ENCODE measurements at regions not wholly inside any gene's neighbourhood (a gene's known extent, or its start where the extent isn't known, plus 50 kb on each side); places are given as distances from the start of the nearest gene placed in this dataset.
"Not testable (repeated sequence)": the region's sequence is repeated elsewhere in the genome, so short reads cannot be mapped to it uniquely, and the experiment has no call there.

DNA sequence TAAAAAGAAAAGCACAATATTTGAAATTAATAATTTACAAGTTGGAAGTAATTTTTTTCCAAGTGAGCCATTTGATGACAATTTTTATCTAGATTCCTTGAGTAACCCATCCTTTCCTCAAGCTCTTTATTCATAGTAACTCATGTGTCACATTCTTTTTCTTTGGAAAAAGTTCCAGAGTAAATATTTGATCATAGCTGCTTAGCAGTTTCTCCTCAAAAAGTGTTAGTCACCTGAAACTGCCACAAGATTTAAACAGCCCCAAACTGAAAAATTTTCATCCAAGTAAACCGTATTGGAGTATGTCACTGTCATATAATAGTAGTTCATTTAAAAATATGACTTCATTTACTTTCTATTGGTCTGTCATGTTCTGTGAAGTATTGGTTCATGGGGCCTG lies 94.6 kb upstream of the CASK start:
- no peak overlapping the region for H3K4me3 ChIP-seq (ENCODE audit: low read depth, low read length)
- H3K36me3 ChIP-seq (ENCODE audit: control insufficient read depth, insufficient read depth, low read length) = no peaks in the 10 kb centered on the region
- POLR2A ChIA-PET = no interaction called here
- DNase-seq (ENCODE audit: low read depth) = no peak
- TF ChIP-seq, protein P1, sequence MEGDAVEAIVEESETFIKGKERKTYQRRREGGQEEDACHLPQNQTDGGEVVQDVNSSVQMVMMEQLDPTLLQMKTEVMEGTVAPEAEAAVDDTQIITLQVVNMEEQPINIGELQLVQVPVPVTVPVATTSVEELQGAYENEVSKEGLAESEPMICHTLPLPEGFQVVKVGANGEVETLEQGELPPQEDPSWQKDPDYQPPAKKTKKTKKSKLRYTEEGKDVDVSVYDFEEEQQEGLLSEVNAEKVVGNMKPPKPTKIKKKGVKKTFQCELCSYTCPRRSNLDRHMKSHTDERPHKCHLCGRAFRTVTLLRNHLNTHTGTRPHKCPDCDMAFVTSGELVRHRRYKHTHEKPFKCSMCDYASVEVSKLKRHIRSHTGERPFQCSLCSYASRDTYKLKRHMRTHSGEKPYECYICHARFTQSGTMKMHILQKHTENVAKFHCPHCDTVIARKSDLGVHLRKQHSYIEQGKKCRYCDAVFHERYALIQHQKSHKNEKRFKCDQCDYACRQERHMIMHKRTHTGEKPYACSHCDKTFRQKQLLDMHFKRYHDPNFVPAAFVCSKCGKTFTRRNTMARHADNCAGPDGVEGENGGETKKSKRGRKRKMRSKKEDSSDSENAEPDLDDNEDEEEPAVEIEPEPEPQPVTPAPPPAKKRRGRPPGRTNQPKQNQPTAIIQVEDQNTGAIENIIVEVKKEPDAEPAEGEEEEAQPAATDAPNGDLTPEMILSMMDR (IDR thresholded peaks at IDR 0.05; ENCODE audit: insufficient read depth, low read depth, low read length) = no peak
- no peaks in the 10 kb centered on the region for H3K27me3 ChIP-seq (ENCODE audit: control insufficient read depth, insufficient read depth, low read length)
- CTCF ChIA-PET = no interaction called here

- no peaks in the 10 kb centered on the region for H3K27me3 ChIP-seq (ENCODE audit: control insufficient read depth, insufficient read depth, low read length)
- CTCF ChIA-PET = no interaction called here
- no peak for DNase-seq (ENCODE audit: low read depth)
- H3K36me3 ChIP-seq (ENCODE audit: control insufficient read depth, insufficient read depth, low read length) = no peaks in the 10 kb centered on the region
- TF ChIP-seq, protein P1 (IDR thresholded peaks at IDR 0.05; ENCODE audit: insufficient read depth, low read depth, low read length) = no peak
- no peak overlapping the region for H3K4me3 ChIP-seq (ENCODE audit: low read depth, low read length)
- POLR2A ChIA-PET = no interaction called here
Observed at GRCh38 chrX:42000836-42001235, 77.5 kb upstream of the CASK start.

GRCh38 chrX:41984628-41985027 lies 61.3 kb upstream of the CASK start:
- TF ChIP-seq, protein P1 (IDR thresholded peaks at IDR 0.05; ENCODE audit: insufficient read depth, low read depth, low read length) = no peak
- ChIA-PET CTCF (no interaction called here), POLR2A (no interaction called here)

GRCh38 chrX:41982953-41983352 lies 59.6 kb upstream of the CASK start:
- no peak for DNase-seq (ENCODE audit: low read depth)
- Histone ChIP-seq H3K36me3 (ENCODE audit: control insufficient read depth, insufficient read depth, low read length) (no peaks in the 10 kb centered on the region), H3K27me3 (ENCODE audit: control insufficient read depth, insufficient read depth, low read length) (no peaks in the 10 kb centered on the region), H3K4me3 (ENCODE audit: low read depth, low read length) (no peak overlapping the region)
- POLR2A ChIA-PET = no interaction called here
- TF ChIP-seq, protein P1 (IDR thresholded peaks at IDR 0.05; ENCODE audit: insufficient read depth, low read depth, low read length) = no peak
- CTCF ChIA-PET = no interaction called here

More at GRCh38 chrX:41984628-41985027, 61.3 kb upstream of the CASK start:
- peak; percentile 4 for DNase-seq (ENCODE audit: low read depth)
- no peaks in the 10 kb centered on the region for H3K36me3 ChIP-seq (ENCODE audit: control insufficient read depth, insufficient read depth, low read length)
- H3K27me3 ChIP-seq (ENCODE audit: control insufficient read depth, insufficient read depth, low read length) = no peaks in the 10 kb centered on the region
- H3K4me3 ChIP-seq (ENCODE audit: low read depth, low read length) = no peak overlapping the region

- ChIA-PET CTCF (no interaction called here), POLR2A (no interaction called here)
- no peak for DNase-seq (ENCODE audit: low read depth)
- Histone ChIP-seq H3K27me3 (ENCODE audit: control insufficient read depth, insufficient read depth, low read length) (no peaks in the 10 kb centered on the region), H3K36me3 (ENCODE audit: control insufficient read depth, insufficient read depth, low read length) (no peaks in the 10 kb centered on the region), H3K4me3 (ENCODE audit: low read depth, low read length) (no peak overlapping the region)
- TF ChIP-seq, protein P1 (IDR thresholded peaks at IDR 0.05; ENCODE audit: insufficient read depth, low read depth, low read length) = no peak
Observed at GRCh38 chrX:41981481-41982013, 58.2 kb upstream of the CASK start.

DNA sequence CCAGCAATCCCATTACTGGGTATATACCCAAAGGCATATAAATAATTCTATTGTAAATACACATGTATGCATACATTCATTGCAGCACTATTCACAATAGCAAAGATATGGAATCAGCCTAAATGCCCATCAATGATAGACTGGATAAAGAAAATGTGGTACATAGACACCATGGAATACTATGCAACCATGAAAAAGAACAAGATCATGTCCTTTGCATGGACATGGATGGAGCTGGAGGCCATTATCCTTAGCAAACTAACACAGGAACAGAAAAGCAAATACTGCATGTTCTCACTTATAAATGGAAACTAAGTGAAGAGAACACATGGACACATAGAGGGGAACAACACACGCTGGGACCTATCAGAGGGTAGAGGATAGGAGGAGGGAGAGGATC lies 51.3 kb upstream of the CASK start:
- POLR2A ChIA-PET; DNase-seq (ENCODE audit: low read depth); H3K4me3 ChIP-seq (ENCODE audit: low read depth, low read length); H3K27me3 ChIP-seq (ENCODE audit: control insufficient read depth, insufficient read depth, low read length); CTCF ChIA-PET; H3K36me3 ChIP-seq (ENCODE audit: control insufficient read depth, insufficient read depth, low read length): not testable (repeated sequence)

All from BJ (cell line).